ENCODE measurements at regions not wholly inside any gene's neighbourhood (a gene's known extent, or its start where the extent isn't known, plus 50 kb on each side); places are given as distances from the start of the nearest gene placed in this dataset.
"Not testable (repeated sequence)": the region's sequence is repeated elsewhere in the genome, so short reads cannot be mapped to it uniquely, and the experiment has no call there.

DNA sequence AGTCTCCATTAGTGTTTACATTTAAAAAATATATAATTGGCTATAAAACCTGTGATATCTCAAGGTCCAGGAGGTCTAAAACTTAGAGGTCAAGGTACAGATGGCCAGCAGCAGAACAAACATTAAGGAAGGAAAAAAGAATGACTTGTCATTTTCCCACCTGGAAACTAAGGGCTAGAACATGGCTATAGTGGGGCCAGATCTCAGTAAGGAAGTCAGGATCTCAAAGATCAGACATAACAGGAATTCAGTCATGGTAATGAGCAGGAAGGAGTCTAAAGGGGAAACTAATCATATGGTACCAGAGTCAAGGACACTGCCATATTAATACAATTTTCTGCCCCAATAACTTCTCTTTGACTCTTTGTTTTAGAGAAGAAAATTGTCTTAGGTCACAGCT lies 1018.8 kb downstream of the PLA2G4A start:
- no peak for DNase-seq

DNA sequence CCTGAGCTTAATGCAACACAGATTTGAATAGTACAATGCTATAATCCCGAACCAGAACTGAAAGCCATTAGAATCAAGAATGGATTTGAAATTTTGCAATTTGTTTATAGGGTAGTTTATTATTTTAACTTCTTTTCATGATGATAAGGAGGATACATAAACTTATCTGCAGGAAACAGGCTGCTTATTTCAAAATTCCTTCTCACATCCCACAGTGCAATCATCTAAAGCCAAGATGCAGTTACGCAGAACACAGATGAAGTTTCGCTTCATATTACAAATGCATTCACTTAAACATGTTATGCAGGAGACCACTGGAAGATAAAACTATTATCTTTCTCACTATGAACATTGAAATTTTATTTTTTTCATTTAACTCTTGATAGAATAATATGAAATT lies 1019.6 kb downstream of the PLA2G4A start:
- DNase-seq: no peak

- DNase-seq: not testable (repeated sequence)
Measured at GRCh38 chr1:187850146-187850545, 1021.4 kb downstream of the PLA2G4A start.

GRCh38 chr1:187853505-187853904 lies 1024.8 kb downstream of the PLA2G4A start:
- no peak for DNase-seq

GRCh38 chr1:187854457-187854856 lies 1025.7 kb downstream of the PLA2G4A start:
- no peak for DNase-seq

GRCh38 chr1:187862506-187862905 lies 1033.8 kb downstream of the PLA2G4A start:
- DNase-seq: no peak

- DNase-seq: no peak
Measured at GRCh38 chr1:187870552-187870951, 1041.8 kb downstream of the PLA2G4A start.

- no peak for DNase-seq
Measured at GRCh38 chr1:187871177-187871845, 1042.6 kb downstream of the PLA2G4A start.

DNA sequence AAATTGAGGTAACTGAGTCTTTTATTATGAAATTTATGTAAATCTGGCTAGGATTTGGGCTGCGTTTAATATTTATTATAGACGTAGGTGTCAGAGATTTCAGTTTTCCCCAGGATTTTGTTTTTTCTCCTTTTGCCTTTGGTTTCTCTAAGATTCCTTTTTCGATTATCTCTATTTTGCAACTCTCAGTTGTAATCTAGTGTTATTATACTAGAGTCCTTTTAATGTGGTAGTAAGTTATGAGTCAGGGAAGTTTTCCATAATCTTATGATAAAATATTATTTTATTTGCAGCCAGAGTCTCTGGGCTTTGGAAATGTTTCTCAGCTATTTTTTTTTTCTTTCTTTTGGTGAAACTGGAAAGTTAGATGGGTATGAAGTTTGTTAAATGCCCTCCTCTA lies 1043.8 kb downstream of the PLA2G4A start:
- no peak for DNase-seq

DNA sequence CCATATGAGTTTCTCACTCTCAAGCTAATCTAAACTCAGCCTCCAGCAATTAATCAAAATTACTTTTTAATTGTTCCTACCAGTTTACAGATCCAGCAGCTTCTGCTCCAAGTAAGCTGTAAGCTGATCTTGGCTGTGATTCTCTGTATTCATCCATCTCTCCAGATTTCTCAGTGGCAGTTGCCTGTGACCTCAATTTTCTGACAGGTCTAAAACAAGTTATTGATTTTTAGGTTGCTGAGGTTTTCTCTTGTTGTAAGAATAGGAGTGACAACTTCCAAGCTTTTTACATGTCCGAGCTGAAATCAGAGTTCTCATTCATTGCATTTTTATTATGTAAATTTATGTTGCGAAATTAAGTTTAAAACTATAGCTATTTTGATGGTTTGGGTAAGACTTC lies 1044.4 kb downstream of the PLA2G4A start:
- no peak for DNase-seq

GRCh38 chr1:187876775-187877174 lies 1048.0 kb downstream of the PLA2G4A start:
- DNase-seq: peak; percentile 79

GRCh38 chr1:187877220-187877619 lies 1048.5 kb downstream of the PLA2G4A start:
- peak; percentile 99 for DNase-seq

GRCh38 chr1:187878883-187879282 lies 1050.1 kb downstream of the PLA2G4A start:
- DNase-seq: peak; percentile 57

GRCh38 chr1:187883356-187883755 lies 1054.6 kb downstream of the PLA2G4A start:
- no peak for DNase-seq

DNA sequence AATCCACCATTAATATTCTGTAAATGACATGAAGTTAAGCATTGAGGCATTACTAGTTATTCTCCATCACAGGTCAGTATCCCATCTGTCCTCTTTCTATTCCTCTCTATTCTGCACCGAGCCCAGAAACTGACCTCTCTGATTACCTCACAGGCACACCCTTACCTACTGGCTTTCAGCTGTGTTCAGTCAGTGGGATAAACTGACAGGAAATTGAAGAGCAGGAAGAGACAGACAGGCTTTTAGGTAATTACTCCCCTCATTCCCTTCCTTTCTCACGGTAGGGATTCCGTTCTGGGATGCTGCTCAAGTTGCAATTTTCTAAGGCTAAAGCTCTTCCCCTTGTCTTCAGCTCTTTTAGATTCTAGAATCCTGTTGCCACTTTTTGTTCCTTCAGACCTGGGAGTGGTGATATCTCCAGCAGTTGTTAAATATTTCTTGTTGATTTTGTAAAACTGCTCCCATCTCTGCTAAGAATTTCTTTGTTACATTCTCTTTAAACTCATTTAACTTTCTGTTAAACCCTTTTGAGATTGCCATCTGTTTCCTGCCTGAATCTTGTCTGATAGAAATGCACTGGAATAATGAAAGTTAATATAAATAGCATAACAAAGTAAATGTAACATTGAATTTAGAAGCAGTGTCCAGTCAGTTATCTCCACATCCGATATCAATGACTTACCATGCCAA lies 1063.4 kb downstream of the PLA2G4A start:
- DNase-seq: no peak

DNA sequence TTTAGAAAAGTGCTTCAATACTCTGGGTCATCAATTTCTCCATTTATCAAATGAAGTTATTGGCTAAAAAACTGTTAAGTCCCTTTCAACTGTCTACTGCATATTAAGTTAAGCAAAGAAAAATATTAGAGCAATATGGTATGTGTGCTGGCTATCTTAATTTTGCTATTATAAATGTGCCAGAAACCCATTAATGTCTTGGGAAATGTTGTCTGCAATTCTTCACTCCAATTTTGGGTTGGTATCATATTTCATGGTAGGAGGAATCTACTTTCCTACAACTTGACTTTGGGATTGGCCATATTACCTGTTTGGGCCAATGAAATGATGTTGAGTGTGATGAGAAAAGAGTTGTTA lies 1063.9 kb downstream of the PLA2G4A start:
- DNase-seq: no peak

GRCh38 chr1:187893471-187893870 lies 1064.7 kb downstream of the PLA2G4A start:
- DNase-seq: no peak

GRCh38 chr1:187894349-187894748 lies 1065.6 kb downstream of the PLA2G4A start:
- DNase-seq: no peak

DNA sequence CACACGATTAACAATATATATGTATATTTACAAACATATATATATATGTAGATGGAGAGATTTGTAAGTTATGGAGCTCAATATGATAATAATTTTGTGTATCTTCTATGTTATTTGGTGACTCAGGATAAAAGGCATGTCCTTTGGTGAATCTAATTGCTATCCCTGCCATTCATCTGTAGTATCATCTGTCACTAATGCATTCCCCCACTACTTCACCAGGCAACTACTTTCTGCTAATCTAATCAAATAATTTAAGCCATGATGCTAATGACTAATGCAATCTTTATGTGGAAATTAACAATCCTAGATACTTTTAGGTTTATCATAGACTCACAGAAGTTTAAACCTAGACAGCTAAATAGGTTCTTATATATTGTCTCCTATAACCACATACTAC lies 1074.5 kb downstream of the PLA2G4A start:
- no peak for DNase-seq

GRCh38 chr1:187909382-187909781 lies 1080.6 kb downstream of the PLA2G4A start:
- DNase-seq: no peak

DNA sequence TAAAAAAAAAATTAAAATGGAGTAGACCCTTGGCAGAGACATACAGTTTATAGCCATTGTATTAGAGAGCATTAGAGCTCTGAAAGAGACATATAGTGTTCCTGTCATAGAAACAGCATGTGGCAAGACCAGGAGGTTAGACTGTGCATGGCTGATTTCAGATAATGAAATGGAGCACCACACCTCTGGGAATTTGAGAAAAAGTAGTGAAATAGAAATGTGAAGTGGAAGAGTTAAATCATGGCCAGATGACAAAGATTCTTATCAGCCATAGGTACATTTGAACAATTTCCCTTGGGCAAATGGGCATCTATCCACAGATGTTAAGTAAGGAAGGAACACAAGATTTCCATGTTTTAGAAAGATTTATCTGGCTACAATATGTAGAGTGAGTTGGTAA lies 1083.1 kb downstream of the PLA2G4A start:
- DNase-seq: peak; percentile 12

- no peak for DNase-seq
Measured at GRCh38 chr1:187920976-187921375, 1092.2 kb downstream of the PLA2G4A start.

GRCh38 chr1:187921426-187921825 lies 1092.7 kb downstream of the PLA2G4A start:
- no peak for DNase-seq

GRCh38 chr1:187922255-187922654 lies 1093.5 kb downstream of the PLA2G4A start:
- no peak for DNase-seq

DNA sequence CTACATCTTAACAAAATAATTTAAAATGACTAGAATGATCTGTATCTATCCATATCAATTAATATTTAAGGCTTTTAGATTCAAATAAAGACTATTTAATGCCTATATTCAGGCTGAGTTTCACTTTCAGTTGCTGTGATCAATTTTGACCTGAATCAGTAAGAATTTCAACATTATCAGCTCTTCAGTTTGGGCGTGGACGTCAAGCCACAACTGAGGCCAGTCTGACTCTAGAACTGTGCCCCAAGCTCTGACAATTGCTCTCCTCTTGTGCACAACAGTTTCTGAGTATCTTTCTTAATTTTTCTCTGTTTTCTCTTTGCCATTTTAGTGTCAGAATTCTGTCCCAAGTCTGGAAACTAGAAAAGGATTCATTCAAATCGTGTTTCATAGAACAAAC lies 1095.5 kb downstream of the PLA2G4A start:
- no peak for DNase-seq
